H1 (cell line): ENCODE measurements at regions not wholly inside any gene's neighbourhood (a gene's known extent, or its start where the extent isn't known, plus 50 kb on each side); places are given as distances from the start of the nearest gene placed in this dataset.

ENCODE experiments used
- ATF3 ChIP-seq: IDR thresholded peaks from 2 replicates; pipeline ENCODE4 v1.6.1; 2011; ENCODE audit warnings: low read depth, mild to moderate bottlenecking, low read length; ENCODE audit not compliant: insufficient read depth
- CTBP2 ChIP-seq: IDR thresholded peaks from 2 replicates; pipeline ENCODE4 v1.7.0; 2011; ENCODE audit warnings: borderline replicate concordance, mild to moderate bottlenecking, moderate library complexity, mixed read lengths, low read length; ENCODE audit not compliant: insufficient read depth, insufficient read length
- MAX ChIP-seq: IDR thresholded peaks from 2 replicates; pipeline ENCODE4 v1.6.1; 2012; ENCODE audit warnings: inconsistent platforms
- POLR2A ChIP-seq, 2 experiments: IDR thresholded peaks; 1 replicate in 1 of 2; 2 replicates in 1 of 2; pipeline ENCODE4 v1.6.1; 2011; ENCODE audit warnings: low read depth in 2 of 2, low read length in 2 of 2, mild to moderate bottlenecking in 2 of 2; ENCODE audit errors: control extremely low read depth in 1 of 2

DNA sequence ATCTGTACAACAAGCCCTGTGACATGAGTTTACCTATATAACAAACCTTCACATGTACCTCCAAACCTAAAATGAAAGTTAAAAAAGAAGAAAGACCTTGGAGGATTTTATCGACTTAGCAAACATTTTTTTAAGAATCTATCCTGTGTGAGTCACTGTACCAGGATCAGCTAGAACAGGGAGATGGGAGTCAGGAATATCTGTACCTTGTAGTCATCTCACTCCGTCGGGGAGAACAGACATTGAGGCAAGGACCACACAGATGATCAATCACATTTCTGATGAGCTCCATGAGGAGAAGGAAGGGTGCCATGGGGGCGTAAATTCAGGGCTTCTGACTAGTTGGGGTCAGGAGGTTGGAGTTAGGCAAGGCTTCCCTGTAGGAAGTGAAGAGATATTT lies 310.6 kb downstream of the VRK1 start (continued):
- TF ChIP-seq CTBP2 (no peak), MAX (no peak), POLR2A (IDR thresholded peaks at IDR 0.05; ENCODE audit: control extremely low read depth in 1 of 2, low read depth in 2 of 2, low read length in 2 of 2) (no peak), ATF3 (no peak)
